KOPT-K1 (cell line): ENCODE measurements at regions not wholly inside any gene's neighbourhood (a gene's known extent, or its start where the extent isn't known, plus 50 kb on each side); places are given as distances from the start of the nearest gene placed in this dataset.
"Not testable (repeated sequence)": the region's sequence is repeated elsewhere in the genome, so short reads cannot be mapped to it uniquely, and the experiment has no call there.

Experiments used
- H3K27ac ChIP-seq: fragments of 200-600 bp; sonication (generic); 2 replicates; pipeline ENCODE4 v1.5.1; 2016; ENCODE audit warnings: antibody characterized with exemption, mild to moderate bottlenecking, low read depth, low read length; ENCODE audit not compliant: poor library complexity, severe bottlenecking
- H3K36me3 ChIP-seq: fragments of 200-600 bp; sonication (generic); 2 replicates; pipeline ENCODE4 v1.5.1; 2017; ENCODE audit warnings: antibody characterized with exemption, mild to moderate bottlenecking, low read length, moderate library complexity; ENCODE audit not compliant: insufficient read depth
- H3K9me3 ChIP-seq: fragments of 200-600 bp; sonication (generic); 2 replicates; pipeline ENCODE4 v1.5.1; 2017; ENCODE audit warnings: antibody characterized with exemption, low read length, mild to moderate bottlenecking; ENCODE audit not compliant: insufficient read depth, poor library complexity, severe bottlenecking

DNA sequence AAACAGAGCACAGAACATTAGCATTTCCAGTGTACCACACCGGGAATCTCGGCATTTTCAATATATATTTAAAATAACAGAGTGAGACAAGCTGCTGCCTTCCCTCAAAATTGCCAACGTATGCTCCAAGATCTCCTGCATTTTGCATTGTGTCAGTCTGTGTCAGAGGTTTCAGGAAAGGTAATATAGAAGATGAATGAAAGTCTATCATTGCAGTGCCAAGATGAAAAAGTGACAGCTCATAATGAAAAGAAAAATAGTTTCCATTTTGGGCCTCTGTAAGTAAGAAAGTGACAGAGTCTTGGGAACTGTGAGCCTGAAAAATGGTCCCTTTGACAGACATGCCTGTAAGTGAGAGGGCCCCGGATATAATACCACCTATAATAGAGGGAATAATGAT lies 297.8 kb upstream of the PIK3C3 start:
- Histone ChIP-seq H3K36me3 (no peaks in the 10 kb centered on the region), H3K9me3 (no peaks in the 10 kb centered on the region), H3K27ac (no peak overlapping the region)

- Histone ChIP-seq H3K36me3 (no peaks in the 10 kb centered on the region), H3K27ac (no peak overlapping the region)
Observed at GRCh38 chr18:41655074-41655473, 300.0 kb upstream of the PIK3C3 start.

GRCh38 chr18:41647914-41648313 lies 307.1 kb upstream of the PIK3C3 start:
- H3K9me3 ChIP-seq: no peaks in the 10 kb centered on the region
- H3K36me3 ChIP-seq: no peaks in the 10 kb centered on the region
- no peak overlapping the region for H3K27ac ChIP-seq

More at GRCh38 chr18:41655074-41655473, 300.0 kb upstream of the PIK3C3 start:
- no peaks in the 10 kb centered on the region for H3K9me3 ChIP-seq

GRCh38 chr18:41646915-41647620 lies 308.0 kb upstream of the PIK3C3 start:
- H3K36me3 ChIP-seq: no peaks in the 10 kb centered on the region
- H3K27ac ChIP-seq: no peak overlapping the region
- H3K9me3 ChIP-seq: no peaks in the 10 kb centered on the region

DNA sequence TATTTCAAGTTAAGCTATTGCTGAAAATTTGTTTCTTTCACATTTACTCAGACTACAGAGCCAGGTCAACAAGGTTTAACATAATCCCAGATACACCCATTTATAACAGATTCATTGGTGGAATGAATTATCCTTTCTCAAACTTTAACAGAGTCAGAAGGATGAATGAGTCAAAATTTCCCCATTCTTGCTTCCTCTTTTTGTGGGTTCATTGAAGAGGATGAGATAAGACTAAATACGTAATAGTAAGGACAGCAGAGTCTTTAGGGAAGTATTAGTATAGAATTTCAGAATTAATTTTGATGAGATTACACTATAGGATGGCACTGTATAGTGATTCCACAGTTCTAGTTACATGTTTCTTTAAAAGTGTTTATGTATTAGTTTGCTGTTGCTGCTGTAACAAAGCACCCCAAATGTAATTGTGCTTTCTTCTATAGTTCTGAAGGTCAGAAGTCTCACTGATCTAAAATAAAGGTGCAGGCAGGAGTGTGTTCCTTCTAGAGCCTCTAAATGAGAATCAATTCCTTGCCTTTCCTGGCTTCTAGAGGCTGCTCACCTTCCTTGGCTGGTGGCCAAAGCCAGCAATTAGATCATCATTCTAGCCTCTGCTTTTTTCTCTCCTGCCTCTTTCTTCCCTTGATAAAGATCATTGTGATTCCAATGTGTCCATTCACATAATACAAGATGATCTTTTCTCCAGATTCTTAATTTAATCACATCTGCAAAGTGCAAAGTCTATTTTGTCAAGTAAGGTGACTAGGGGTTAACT lies 309.3 kb upstream of the PIK3C3 start:
- H3K36me3 ChIP-seq: no peaks in the 10 kb centered on the region
- no peak overlapping the region for H3K27ac ChIP-seq
- no peaks in the 10 kb centered on the region for H3K9me3 ChIP-seq

DNA sequence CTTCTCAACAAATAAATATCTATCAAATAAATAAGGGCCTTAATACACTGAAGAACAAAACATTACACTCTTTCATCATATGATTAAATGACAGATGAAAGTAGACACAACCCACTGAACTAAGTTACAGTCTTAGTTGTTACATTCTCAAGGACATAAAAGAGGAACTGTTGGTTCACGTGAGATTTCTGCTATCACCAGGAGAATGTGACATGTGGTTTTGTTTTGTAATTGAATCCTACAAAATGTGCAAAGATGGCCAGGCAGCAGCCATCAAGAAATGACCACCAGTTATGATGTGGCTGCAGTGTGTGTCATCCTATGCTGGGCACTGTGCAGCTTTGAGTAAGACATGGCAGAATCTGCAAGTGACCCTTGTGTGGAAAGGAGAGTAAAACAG lies 310.6 kb upstream of the PIK3C3 start:
- no peaks in the 10 kb centered on the region for H3K36me3 ChIP-seq
- H3K27ac ChIP-seq: no peak overlapping the region
- no peaks in the 10 kb centered on the region for H3K9me3 ChIP-seq

GRCh38 chr18:41643427-41643826 lies 311.6 kb upstream of the PIK3C3 start:
- H3K9me3 ChIP-seq: no peaks in the 10 kb centered on the region
- no peak overlapping the region for H3K27ac ChIP-seq
- no peaks in the 10 kb centered on the region for H3K36me3 ChIP-seq

DNA sequence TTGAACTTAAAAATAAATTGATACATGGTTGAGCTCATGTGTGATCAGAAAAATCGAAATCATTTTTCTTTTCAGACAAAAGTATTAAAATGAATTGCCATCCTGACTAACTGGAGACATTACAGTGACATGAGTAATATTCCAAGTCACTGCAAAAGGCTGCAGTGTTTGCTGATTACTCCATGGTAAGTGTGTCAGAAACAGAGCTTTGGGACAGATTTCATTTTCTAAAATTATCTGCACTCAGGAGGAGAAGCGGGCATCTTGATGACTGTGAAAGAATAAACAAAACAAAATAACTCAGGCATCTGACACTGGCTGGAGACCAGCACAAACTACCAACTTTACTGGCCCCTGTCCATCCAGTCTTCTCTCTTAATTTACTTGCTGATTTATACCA lies 312.3 kb upstream of the PIK3C3 start:
- H3K27ac ChIP-seq: no peak overlapping the region
- H3K36me3 ChIP-seq: no peaks in the 10 kb centered on the region
- no peaks in the 10 kb centered on the region for H3K9me3 ChIP-seq

GRCh38 chr18:41639218-41639617 lies 315.8 kb upstream of the PIK3C3 start:
- Histone ChIP-seq H3K9me3 (no peaks in the 10 kb centered on the region), H3K27ac (no peak overlapping the region), H3K36me3 (no peaks in the 10 kb centered on the region)

GRCh38 chr18:41631723-41632285 lies 323.2 kb upstream of the PIK3C3 start:
- H3K9me3 ChIP-seq, H3K36me3 ChIP-seq, H3K27ac ChIP-seq: not testable (repeated sequence)

- H3K27ac ChIP-seq: no peak overlapping the region
- no peaks in the 10 kb centered on the region for H3K9me3 ChIP-seq
- H3K36me3 ChIP-seq: no peaks in the 10 kb centered on the region
Observed at GRCh38 chr18:41630232-41630886, 324.7 kb upstream of the PIK3C3 start.

DNA sequence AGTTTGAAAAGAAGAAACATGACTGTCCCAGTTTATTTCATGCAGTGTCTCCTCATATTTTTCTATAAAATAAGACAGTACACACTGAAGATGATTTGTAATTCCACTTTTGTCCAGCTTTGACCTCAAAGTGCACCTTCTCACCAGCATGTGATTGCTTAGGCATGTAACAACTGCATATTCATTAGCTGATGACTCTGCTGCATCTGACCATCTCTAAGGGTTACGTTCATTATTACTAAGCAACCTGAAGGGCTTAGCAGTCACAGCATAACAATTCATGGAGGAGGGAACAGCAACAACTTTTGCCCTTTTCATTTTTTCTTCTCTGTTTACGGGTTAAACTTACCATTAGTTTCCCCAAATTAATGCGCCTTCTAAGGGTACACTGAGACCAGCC lies 330.6 kb upstream of the PIK3C3 start:
- H3K27ac ChIP-seq: no peak overlapping the region
- H3K36me3 ChIP-seq: no peaks in the 10 kb centered on the region
- no peaks in the 10 kb centered on the region for H3K9me3 ChIP-seq

GRCh38 chr18:41621177-41621576 lies 333.9 kb upstream of the PIK3C3 start:
- H3K36me3 ChIP-seq: no peaks in the 10 kb centered on the region
- H3K27ac ChIP-seq: no peak overlapping the region
- H3K9me3 ChIP-seq: no peaks in the 10 kb centered on the region

DNA sequence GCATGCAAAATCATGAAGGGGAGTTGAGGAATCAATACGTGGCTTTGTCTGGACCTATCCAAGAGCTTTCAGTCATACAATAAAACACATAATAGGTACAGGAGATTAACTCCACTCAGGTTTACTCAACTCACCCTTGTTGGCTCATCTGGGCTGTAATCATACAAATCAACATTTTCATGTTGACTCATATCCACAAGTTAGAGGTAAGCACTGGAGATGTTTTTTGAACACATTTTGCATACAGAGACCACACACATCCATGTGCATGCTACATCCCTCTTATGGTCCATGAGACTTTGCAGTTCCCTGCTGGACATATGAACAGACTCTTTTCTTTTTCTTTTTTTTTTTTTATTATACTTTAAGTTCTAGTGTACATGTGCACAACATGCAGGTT lies 336.9 kb upstream of the PIK3C3 start:
- Histone ChIP-seq H3K9me3 (no peaks in the 10 kb centered on the region), H3K27ac (no peak overlapping the region), H3K36me3 (no peaks in the 10 kb centered on the region)

- H3K36me3 ChIP-seq: no peaks in the 10 kb centered on the region
- H3K9me3 ChIP-seq: no peaks in the 10 kb centered on the region
- H3K27ac ChIP-seq: no peak overlapping the region
Observed at GRCh38 chr18:41617647-41618046, 337.4 kb upstream of the PIK3C3 start.
